Left ventricle myocardium inferior (tissue), 1 donor: ENCODE measurements at regions not wholly inside any gene's neighbourhood (a gene's known extent, or its start where the extent isn't known, plus 50 kb on each side); places are given as distances from the start of the nearest gene placed in this dataset.

Source experiments
- DNase-seq: peaks from one replicate; pipeline ENCODE4 v3.0.0-alpha.2; 2020
- H3K27ac ChIP-seq: fragments of 200-600 bp; replicated peaks from 2 replicates; pipeline ENCODE4 v1.8.0; 2021
- H3K27me3 ChIP-seq: fragments of 200-600 bp; 2 replicates; pipeline ENCODE4 v1.8.0; 2021; ENCODE audit warnings: low read depth
- H3K36me3 ChIP-seq: fragments of 200-600 bp; 2 replicates; pipeline ENCODE4 v1.8.0; 2021
- H3K4me1 ChIP-seq: fragments of 200-600 bp; 2 replicates; pipeline ENCODE4 v1.8.0; 2021
- H3K4me3 ChIP-seq: fragments of 200-600 bp; 2 replicates; pipeline ENCODE4 v1.8.0; 2021; ENCODE audit warnings: mild to moderate bottlenecking, moderate library complexity
- H3K9me3 ChIP-seq: fragments of 200-600 bp; replicated peaks from 2 replicates; pipeline ENCODE4 v1.8.0; 2021
- CTCF ChIP-seq: fragments of 200-600 bp; IDR thresholded peaks from 2 replicates; pipeline ENCODE4 v1.8.0; 2021; ENCODE audit warnings: antibody characterized with exemption, mild to moderate bottlenecking, borderline replicate concordance
- intact Hi-C: fragments of 100-400 bp; cut with micrococcal nuclease; formaldehyde crosslinking; loops from one replicate; pipeline ENCODE4 v1.11.0; 2022
- donor health status: DM: no; HTN: yes; CAD: no; lungs with severe emphysema.

DNA sequence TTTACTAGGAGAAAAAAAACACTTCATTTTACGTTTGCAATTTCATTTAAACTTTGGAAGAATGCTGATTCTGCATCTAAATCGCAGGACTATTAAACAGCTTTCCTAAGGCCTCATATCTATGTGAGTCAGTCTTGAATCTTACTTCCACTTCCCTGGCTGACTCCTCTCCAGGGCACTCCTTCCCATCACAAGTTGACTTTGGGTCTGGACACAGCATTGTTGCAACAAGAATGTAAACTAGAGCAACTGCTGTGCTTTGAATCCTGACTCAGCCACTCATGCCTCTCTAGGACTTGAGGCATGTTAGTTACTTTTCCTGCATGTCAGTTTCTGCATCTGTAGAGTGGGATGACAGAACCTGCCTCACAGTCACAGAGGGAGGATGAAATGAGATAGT lies 413.8 kb downstream of the FAT4 start:
- H3K27me3 ChIP-seq = no peaks in the 10 kb centered on the region
- DNase-seq = no peak
- no peaks in the 10 kb centered on the region for H3K4me1 ChIP-seq
- H3K4me3 ChIP-seq = no peak overlapping the region
- H3K27ac ChIP-seq = no peak overlapping the region
- intact Hi-C loops = no loop called here
- no peaks in the 10 kb centered on the region for H3K9me3 ChIP-seq
- no peaks in the 10 kb centered on the region for H3K36me3 ChIP-seq
- TF ChIP-seq CTCF = no peak

DNA sequence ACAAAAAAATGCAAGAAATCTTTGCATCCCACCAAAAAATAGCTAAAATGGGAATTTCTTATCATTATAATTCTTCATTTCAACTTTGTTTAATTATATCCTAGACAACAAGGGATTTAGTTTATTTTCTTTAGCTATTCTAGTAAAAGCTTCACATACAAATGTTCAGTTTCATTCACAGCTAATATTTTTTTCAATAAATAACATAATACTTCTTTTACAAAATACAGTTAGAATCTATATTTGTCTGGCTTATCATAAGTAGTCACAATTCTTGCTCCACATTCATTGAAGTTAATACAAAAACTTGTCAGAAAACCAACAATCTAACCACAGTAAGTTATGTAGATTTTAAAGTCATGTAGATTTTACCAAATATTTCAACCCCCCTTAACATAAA lies 414.4 kb downstream of the FAT4 start:
- no peak for DNase-seq
- intact Hi-C loops = no loop called here
- no peak overlapping the region for H3K4me3 ChIP-seq
- no peaks in the 10 kb centered on the region for H3K4me1 ChIP-seq
- no peaks in the 10 kb centered on the region for H3K9me3 ChIP-seq
- H3K36me3 ChIP-seq = no peaks in the 10 kb centered on the region
- no peak overlapping the region for H3K27ac ChIP-seq
- TF ChIP-seq CTCF = no peak
- H3K27me3 ChIP-seq = no peaks in the 10 kb centered on the region

GRCh38 chr4:125732632-125733031 lies 417.9 kb downstream of the FAT4 start:
- Histone ChIP-seq H3K9me3 (no peaks in the 10 kb centered on the region), H3K36me3 (no peaks in the 10 kb centered on the region), H3K4me1 (peaks cover 9% of the 10 kb centered on the region), H3K27ac (no peak overlapping the region), H3K27me3 (no peaks in the 10 kb centered on the region), H3K4me3 (no peak overlapping the region)
- intact Hi-C loops = no loop called here
- no peak for TF ChIP-seq CTCF
- DNase-seq = no peak

DNA sequence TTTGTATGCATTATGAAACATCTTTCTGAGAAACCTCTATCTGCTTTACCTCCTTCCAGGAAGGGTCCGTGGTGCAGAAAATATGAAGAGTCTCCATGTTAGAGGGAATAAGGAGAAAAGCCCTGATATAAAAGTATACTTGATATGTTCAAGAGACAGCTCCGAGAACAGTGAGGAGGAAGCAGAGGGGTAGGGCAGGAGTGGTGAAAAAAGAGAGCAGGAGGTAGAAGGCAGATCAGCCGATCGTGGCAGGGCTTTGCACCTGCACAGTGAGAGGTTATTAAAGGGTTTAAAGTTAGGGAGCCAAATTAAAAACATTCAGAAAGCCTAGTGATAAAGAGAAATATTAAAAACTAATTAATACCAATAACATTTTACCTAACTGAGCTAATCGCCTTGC lies 419.7 kb downstream of the FAT4 start:
- H3K27me3 ChIP-seq = no peaks in the 10 kb centered on the region
- no peak overlapping the region for H3K27ac ChIP-seq
- H3K9me3 ChIP-seq = no peaks in the 10 kb centered on the region
- intact Hi-C loops = no loop called here
- no peak for DNase-seq
- TF ChIP-seq CTCF = no peak
- H3K36me3 ChIP-seq = no peaks in the 10 kb centered on the region
- H3K4me1 ChIP-seq = peaks cover 15% of the 10 kb centered on the region
- no peak overlapping the region for H3K4me3 ChIP-seq

- H3K27ac ChIP-seq = no peak overlapping the region
- H3K36me3 ChIP-seq = no peaks in the 10 kb centered on the region
- no peaks in the 10 kb centered on the region for H3K27me3 ChIP-seq
- no peak overlapping the region for H3K4me3 ChIP-seq
- no peak for TF ChIP-seq CTCF
- H3K4me1 ChIP-seq = peaks cover 21% of the 10 kb centered on the region
- DNase-seq = no peak
- intact Hi-C loops = no loop called here
- no peaks in the 10 kb centered on the region for H3K9me3 ChIP-seq
Observed at GRCh38 chr4:125735102-125735501, 420.3 kb downstream of the FAT4 start.

DNA sequence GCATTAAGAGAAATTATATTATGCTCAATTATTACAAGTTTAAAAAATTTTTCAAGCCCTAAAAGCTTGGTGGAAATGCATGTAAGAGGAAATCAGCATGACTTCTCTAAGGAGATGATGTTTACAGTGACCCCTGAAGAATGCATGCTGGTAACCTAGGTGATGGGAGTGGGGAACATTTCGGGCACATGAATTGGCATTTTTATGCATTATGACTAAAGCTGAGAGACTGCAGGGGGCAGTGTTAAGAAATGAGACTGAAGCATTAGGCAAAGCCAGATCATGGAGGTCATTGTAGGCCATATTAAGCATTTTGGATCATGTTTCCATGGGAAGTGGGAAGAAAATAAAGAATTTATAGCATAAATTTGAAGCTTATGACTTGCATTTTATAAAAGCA lies 421.3 kb downstream of the FAT4 start:
- Histone ChIP-seq H3K27ac (no peak overlapping the region), H3K9me3 (no peaks in the 10 kb centered on the region), H3K4me1 (peaks cover 30% of the 10 kb centered on the region), H3K27me3 (no peaks in the 10 kb centered on the region), H3K4me3 (no peak overlapping the region), H3K36me3 (no peaks in the 10 kb centered on the region)
- no peak for DNase-seq
- intact Hi-C loops = no loop called here
- TF ChIP-seq CTCF = no peak
